GM12874 (cell line): ENCODE measurements at regions not wholly inside any gene's neighbourhood (a gene's known extent, or its start where the extent isn't known, plus 50 kb on each side); places are given as distances from the start of the nearest gene placed in this dataset.

ENCODE experiments used
- TF ChIP-seq, protein P1 (sequence below): IDR thresholded peaks from 2 replicates; pipeline ENCODE4 v1.5.1; 2011; ENCODE audit warnings: low read depth, mild to moderate bottlenecking, control low read depth, low read length, moderate library complexity; ENCODE audit not compliant: insufficient read depth

GRCh38 chr7:12139416-12139815 lies 71.7 kb upstream of the TMEM106B start:
- TF ChIP-seq, protein P1, sequence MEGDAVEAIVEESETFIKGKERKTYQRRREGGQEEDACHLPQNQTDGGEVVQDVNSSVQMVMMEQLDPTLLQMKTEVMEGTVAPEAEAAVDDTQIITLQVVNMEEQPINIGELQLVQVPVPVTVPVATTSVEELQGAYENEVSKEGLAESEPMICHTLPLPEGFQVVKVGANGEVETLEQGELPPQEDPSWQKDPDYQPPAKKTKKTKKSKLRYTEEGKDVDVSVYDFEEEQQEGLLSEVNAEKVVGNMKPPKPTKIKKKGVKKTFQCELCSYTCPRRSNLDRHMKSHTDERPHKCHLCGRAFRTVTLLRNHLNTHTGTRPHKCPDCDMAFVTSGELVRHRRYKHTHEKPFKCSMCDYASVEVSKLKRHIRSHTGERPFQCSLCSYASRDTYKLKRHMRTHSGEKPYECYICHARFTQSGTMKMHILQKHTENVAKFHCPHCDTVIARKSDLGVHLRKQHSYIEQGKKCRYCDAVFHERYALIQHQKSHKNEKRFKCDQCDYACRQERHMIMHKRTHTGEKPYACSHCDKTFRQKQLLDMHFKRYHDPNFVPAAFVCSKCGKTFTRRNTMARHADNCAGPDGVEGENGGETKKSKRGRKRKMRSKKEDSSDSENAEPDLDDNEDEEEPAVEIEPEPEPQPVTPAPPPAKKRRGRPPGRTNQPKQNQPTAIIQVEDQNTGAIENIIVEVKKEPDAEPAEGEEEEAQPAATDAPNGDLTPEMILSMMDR = no peak

GRCh38 chr7:12146813-12147212 lies 64.3 kb upstream of the TMEM106B start:
- TF ChIP-seq, protein P1 = no peak

DNA sequence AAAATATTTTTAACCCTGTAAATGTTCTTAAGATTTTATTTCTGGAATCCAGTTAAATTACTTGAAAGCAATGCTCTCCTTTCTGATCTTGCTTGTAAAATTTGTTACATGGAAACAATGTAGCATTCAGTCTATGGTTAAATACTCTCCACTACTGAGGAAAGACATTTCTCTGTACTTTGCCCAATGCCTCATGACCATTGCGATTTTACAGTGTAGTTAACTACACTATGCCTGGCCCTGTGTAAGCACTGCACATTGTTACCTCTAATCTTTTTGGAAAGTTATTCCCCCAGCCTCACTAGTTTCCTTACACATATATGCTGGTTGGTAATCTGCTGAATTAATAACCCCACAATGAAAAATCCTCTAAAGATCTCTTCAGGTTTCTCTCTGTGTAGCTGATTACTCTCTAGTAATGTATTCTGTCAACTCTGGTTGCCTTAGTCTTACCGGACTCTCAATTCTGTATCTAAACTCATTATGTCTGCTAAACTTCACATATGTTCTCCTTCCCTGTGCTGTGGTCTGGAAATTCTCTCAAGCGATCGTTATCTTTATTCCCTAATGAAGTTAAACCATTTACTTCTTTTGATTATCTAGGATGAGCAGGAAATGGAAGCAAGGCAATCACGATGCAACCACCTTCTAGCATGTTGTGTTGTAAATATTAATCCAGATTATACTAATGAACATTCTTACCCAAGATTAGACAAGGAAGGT lies 58.7 kb upstream of the TMEM106B start:
- TF ChIP-seq, protein P1 = no peak

- TF ChIP-seq, protein P1 = no peak
Measured at GRCh38 chr7:12154119-12154518, 57.0 kb upstream of the TMEM106B start.

DNA sequence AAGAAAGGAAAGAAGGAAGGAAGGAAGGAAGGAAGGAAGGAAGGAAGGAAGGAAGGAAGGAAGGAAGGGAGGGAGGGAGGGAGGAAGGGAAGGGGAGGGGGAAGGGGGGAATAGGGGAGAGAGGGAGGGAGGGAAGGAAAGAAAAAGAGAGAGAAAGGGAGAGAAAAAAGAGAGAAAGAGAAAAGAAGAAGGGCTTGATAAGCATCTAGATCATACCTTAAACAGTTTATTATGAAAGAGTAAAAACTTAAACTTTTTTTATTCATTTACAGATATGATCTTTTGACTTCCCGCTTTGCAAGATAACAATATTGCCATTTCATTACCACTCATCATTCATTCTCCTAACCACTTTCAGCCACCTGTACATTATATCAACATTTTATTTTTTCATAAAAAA lies 53.6 kb upstream of the TMEM106B start:
- TF ChIP-seq, protein P1 = no peak

DNA sequence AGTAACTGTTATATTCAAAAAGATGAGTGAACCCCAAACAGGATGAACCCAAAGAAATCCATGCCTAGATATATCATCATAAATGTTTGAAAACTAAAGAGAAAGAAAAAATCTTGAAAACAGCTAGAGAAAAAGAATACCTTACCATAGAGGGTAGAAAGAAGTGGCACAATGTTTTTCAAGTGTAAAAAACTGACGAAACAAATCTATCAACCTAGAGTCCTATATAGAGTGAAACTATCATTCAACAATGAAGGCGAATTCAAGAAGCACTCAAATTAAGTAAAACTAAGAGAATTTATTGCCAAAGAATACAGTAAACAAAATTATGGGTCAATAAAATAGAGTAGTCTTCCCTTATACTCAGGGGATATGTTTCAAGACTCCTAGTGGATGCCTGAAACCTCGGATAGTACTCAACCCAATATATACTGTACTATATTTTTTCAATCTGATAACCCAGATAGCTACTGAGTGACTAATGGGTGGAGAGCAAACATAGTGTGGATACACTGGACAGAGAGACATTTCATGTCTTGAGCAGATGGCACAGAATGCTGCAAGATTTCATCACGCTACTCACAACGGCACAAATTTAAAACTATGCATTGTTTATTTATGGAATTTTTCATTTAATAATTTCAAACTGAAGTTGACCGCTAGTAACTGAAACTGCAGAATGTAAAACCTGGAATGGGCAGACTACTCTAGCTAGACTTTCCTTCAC lies 52.6 kb upstream of the TMEM106B start:
- TF ChIP-seq, protein P1 = no peak

GRCh38 chr7:12161146-12161545 lies 49.9 kb upstream of the TMEM106B start:
- TF ChIP-seq, protein P1 = no peak
